PC-3 (cell line): ENCODE measurements at regions not wholly inside any gene's neighbourhood (a gene's known extent, or its start where the extent isn't known, plus 50 kb on each side); places are given as distances from the start of the nearest gene placed in this dataset.

ENCODE experiments used
- ATAC-seq: fragments of 200-7000 bp; cut with Tn5 transposase; 2 replicates; pipeline ENCODE4 v1.9.1; 2020; ENCODE audit warnings: mild to moderate bottlenecking, moderate library complexity
- BruUV-seq: library from RNA; stranded (reverse); fragments of 400-500 nt; replicated peaks from 2 replicates; lab custom pipeline; 2021; lab: Mats Ljungman, UMichigan
- CTCF ChIA-PET: fragments of 300-600 bp; sonication (Branson Sonifier 250); formaldehyde crosslinking; loops from one replicate; lab custom pipeline; 2022; ENCODE audit warnings: antibody characterized with exemption; lab: Charles Lee
- POLR2A ChIA-PET: fragments of 300-600 bp; sonication (Branson Sonifier 250); formaldehyde crosslinking; loops from one replicate; lab custom pipeline; 2022; ENCODE audit warnings: antibody characterized with exemption; ENCODE audit not compliant: unreplicated experiment; lab: Charles Lee
- DNase-seq: peaks from one replicate; pipeline ENCODE4 v3.0.0-alpha.2; 2015
- H2AFZ ChIP-seq: fragments of 300-600 bp; sonication (generic); 2 replicates; pipeline ENCODE4 v1.6.0; 2016; ENCODE audit warnings: antibody characterized with exemption, low read length
- H3F3A ChIP-seq: fragments of 300-600 bp; sonication (generic); one replicate; pipeline ENCODE4 v1.6.0; 2017; ENCODE audit warnings: antibody characterized with exemption, low read length, control low read depth, mild to moderate bottlenecking; ENCODE audit not compliant: unreplicated experiment
- H3K27ac ChIP-seq: fragments of 300-600 bp; sonication (generic); 2 replicates; pipeline ENCODE4 v1.5.1; 2016; ENCODE audit warnings: mild to moderate bottlenecking, low read length
- H3K27me3 ChIP-seq: fragments of 300-600 bp; sonication (generic); 2 replicates; pipeline ENCODE4 v1.6.1; 2016; ENCODE audit warnings: low read length, mixed read lengths
- H3K36me3 ChIP-seq: fragments of 300-600 bp; sonication (generic); 2 replicates; pipeline ENCODE4 v1.6.1; 2016; ENCODE audit warnings: low read depth, mixed run types, low read length, mixed read lengths
- H3K4me1 ChIP-seq: fragments of 300-600 bp; sonication (generic); 2 replicates; pipeline ENCODE4 v1.5.1; 2016; ENCODE audit warnings: low read length; ENCODE audit not compliant: insufficient read depth
- H3K4me2 ChIP-seq: fragments of 300-600 bp; sonication (generic); 2 replicates; pipeline ENCODE4 v1.6.0; 2016; ENCODE audit warnings: low read length
- H3K4me3 ChIP-seq: fragments of 300-600 bp; sonication (generic); 2 replicates; pipeline ENCODE4 v1.5.1; 2016; ENCODE audit warnings: mild to moderate bottlenecking, low read length, mixed read lengths
- H3K79me2 ChIP-seq: fragments of 300-600 bp; sonication (generic); 2 replicates; pipeline ENCODE4 v1.6.1; 2017; ENCODE audit warnings: low read length, mixed read lengths
- H3K9ac ChIP-seq: fragments of 300-600 bp; sonication (generic); 2 replicates; pipeline ENCODE4 v1.6.0; 2016; ENCODE audit warnings: mild to moderate bottlenecking, low read length
- H3K9me2 ChIP-seq: fragments of 300-600 bp; sonication (generic); replicated peaks from 2 replicates; pipeline ENCODE4 v1.6.1; 2016; ENCODE audit warnings: mixed run types, low read length, mixed read lengths
- H3K9me3 ChIP-seq: fragments of 300-600 bp; sonication (generic); 2 replicates; pipeline ENCODE4 v1.6.1; 2016; ENCODE audit warnings: low read length, mixed read lengths
- H4K20me1 ChIP-seq: fragments of 300-600 bp; sonication (generic); 2 replicates; pipeline ENCODE4 v1.6.1; 2016; ENCODE audit warnings: low read length, mixed read lengths
- CTCF ChIP-seq: fragments of 300-600 bp; sonication (generic); conservative IDR thresholded peaks from 2 replicates; pipeline ENCODE4 v1.5.1; 2017; ENCODE audit warnings: antibody characterized with exemption, low read depth, mild to moderate bottlenecking, low read length
- EZH2 ChIP-seq: fragments of 300-600 bp; sonication (generic); IDR thresholded peaks from one replicate; pipeline ENCODE4 v1.6.1; 2017; ENCODE audit warnings: antibody characterized with exemption, mild to moderate bottlenecking, low read length; ENCODE audit not compliant: unreplicated experiment
- EZH2phosphoT487 ChIP-seq: fragments of 300-600 bp; sonication (generic); IDR thresholded peaks from 2 replicates; pipeline ENCODE4 v1.6.1; 2018; ENCODE audit warnings: mild to moderate bottlenecking, antibody characterized with exemption, low read length, borderline replicate concordance
- intact Hi-C: fragments of 100-400 bp; cut with micrococcal nuclease; formaldehyde crosslinking; loops from 2 replicates; pipeline ENCODE4 v1.9.0; 2023

- Histone ChIP-seq H3K4me1 (peaks cover 8% of the 10 kb centered on the region; the same call in 1 of the 2 replicates), H3K36me3 (no peaks in the 10 kb centered on the region), H3K27ac (no peak overlapping the region), H3K27me3 (no peaks in the 10 kb centered on the region), H4K20me1 (no peaks in the 10 kb centered on the region), H3K9me2 (no peaks in the 10 kb centered on the region), H3K9me3 (no peaks in the 10 kb centered on the region), H3K9ac (no peak overlapping the region), H3K4me2 (no peak overlapping the region), H2AFZ (no peak overlapping the region), H3F3A (no peaks in the 10 kb centered on the region), H3K4me3 (no peak overlapping the region), H3K79me2 (no peaks in the 10 kb centered on the region)
- POLR2A ChIA-PET, result interaction anchor here (0.7 kb wide), 1 partner anchor 1384 kb away, joined by 3 read pairs; no protein-coding TSS in a partner anchor
- DNase-seq, result no peak
- intact Hi-C loops, result no loop called here
- no TSS peak for BruUV-seq
- no peak for ATAC-seq
- CTCF ChIA-PET, result no interaction called here
- TF ChIP-seq CTCF, result no peak
- no peak for TF ChIP-seq EZH2phosphoT487
- TF ChIP-seq EZH2, result no peak
These were observed 149.6 kb downstream of the PTPRU start for GRCh38 chr1:29385966-29386365.

DNA sequence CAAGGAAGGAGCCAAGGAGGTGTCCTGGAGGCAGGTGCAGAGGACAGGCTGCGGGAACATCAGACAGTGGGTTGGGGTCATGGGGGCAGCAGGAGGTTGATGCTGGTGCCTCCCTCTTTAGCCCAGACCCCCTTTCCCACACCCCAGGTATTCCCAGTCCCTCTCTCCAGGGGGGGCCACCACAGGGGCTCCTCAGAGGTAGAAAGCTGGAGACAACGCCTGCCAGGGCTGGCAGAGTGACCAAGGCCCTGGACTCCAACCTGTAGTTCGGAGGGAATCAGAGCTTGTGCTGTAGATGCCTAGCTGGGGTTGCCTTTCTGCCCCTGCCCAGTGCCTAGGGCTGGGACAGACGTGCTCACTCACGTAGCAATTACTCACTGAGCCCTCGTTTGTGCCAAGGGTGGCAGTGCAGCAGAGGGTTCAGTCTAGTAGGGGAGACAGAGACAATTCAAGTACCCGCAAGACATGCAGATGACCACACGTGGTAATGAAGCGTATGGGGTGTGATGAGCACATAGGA lies 148.2 kb downstream of the PTPRU start:
- intact Hi-C loops, result no loop called here
- ChIA-PET CTCF (no interaction called here), POLR2A (no interaction called here)
- no peak for ATAC-seq
- no peaks in the 10 kb centered on the region for H3K79me2 ChIP-seq
- TF ChIP-seq EZH2, result no peak
- TF ChIP-seq CTCF, result no peak
- no peak for TF ChIP-seq EZH2phosphoT487
- H2AFZ ChIP-seq, result no peak overlapping the region
- H3K36me3 ChIP-seq, result no peaks in the 10 kb centered on the region
- DNase-seq, result no peak
- H3K9me2 ChIP-seq, result no peaks in the 10 kb centered on the region
- no peaks in the 10 kb centered on the region for H3F3A ChIP-seq
- H3K4me2 ChIP-seq, result no peak overlapping the region
- BruUV-seq, result no TSS peak
- H4K20me1 ChIP-seq, result no peaks in the 10 kb centered on the region
- no peaks in the 10 kb centered on the region for H3K27me3 ChIP-seq
- no peak overlapping the region for H3K27ac ChIP-seq
- no peak overlapping the region for H3K4me3 ChIP-seq
- H3K9ac ChIP-seq, result no peak overlapping the region
- H3K9me3 ChIP-seq, result no peaks in the 10 kb centered on the region
- H3K4me1 ChIP-seq, result peaks cover 16% of the 10 kb centered on the region; the same call in 1 of the 2 replicates

- DNase-seq, result peak; percentile 27
- Histone ChIP-seq H3K4me2 (0 out of 2 replicates have a peak overlapping the region, but pooled peaks have one; percentile 21), H3F3A (no peaks in the 10 kb centered on the region), H2AFZ (no peak overlapping the region; the same call in 1 of the 2 replicates), H3K27me3 (no peaks in the 10 kb centered on the region), H3K4me1 (peaks cover 16% of the 10 kb centered on the region; the same call in 1 of the 2 replicates), H3K79me2 (no peaks in the 10 kb centered on the region), H3K27ac (no peak overlapping the region), H3K9me2 (no peaks in the 10 kb centered on the region), H3K9me3 (peaks cover 5% of the 10 kb centered on the region), H3K4me3 (no peak overlapping the region), H3K36me3 (no peaks in the 10 kb centered on the region), H4K20me1 (no peaks in the 10 kb centered on the region), H3K9ac (no peak overlapping the region)
- intact Hi-C loops, result no loop called here
- TF ChIP-seq EZH2 (no peak), EZH2phosphoT487 (no peak), CTCF (no peak)
- BruUV-seq, result no TSS peak
- CTCF ChIA-PET, result no interaction called here
- peak; percentile 55 for ATAC-seq
- POLR2A ChIA-PET, result no interaction called here
These were observed 147.5 kb downstream of the PTPRU start for GRCh38 chr1:29383746-29384371.
